OCI-LY7 (cell line): ENCODE measurements at regions not wholly inside any gene's neighbourhood (a gene's known extent, or its start where the extent isn't known, plus 50 kb on each side); places are given as distances from the start of the nearest gene placed in this dataset.

ENCODE experiments used
- BruUV-seq: library from RNA; stranded (reverse); fragments of 400-500 nt; replicated peaks from 2 replicates; lab custom pipeline; 2021; lab: Mats Ljungman, UMichigan
- CTCF ChIA-PET: fragments of 300-600 bp; sonication (Branson Sonifier 250); formaldehyde crosslinking; loops from one replicate; lab custom pipeline; 2022; ENCODE audit warnings: antibody characterized with exemption; ENCODE audit not compliant: unreplicated experiment; lab: Charles Lee
- POLR2A ChIA-PET: fragments of 300-600 bp; sonication (Branson Sonifier 250); formaldehyde crosslinking; loops from one replicate; lab custom pipeline; 2022; ENCODE audit warnings: antibody characterized with exemption; lab: Charles Lee
- DNase-seq: peaks from one replicate; pipeline ENCODE4 v3.0.0-alpha.2; 2015; ENCODE audit warnings: low spot score
- H2AFZ ChIP-seq: fragments of 200-600 bp; sonication (generic), shearing (Covaris generic); 2 replicates; pipeline ENCODE4 v1.6.1; 2014; ENCODE audit warnings: mild to moderate bottlenecking, antibody characterized with exemption, low read length, moderate library complexity
- H3K27ac ChIP-seq: fragments of 200-600 bp; sonication (generic); 2 replicates; pipeline ENCODE4 v1.5.1; 2014; ENCODE audit warnings: mixed run types, low read depth, mild to moderate bottlenecking, moderate library complexity, low read length, inconsistent platforms; ENCODE audit not compliant: poor library complexity, severe bottlenecking
- H3K36me3 ChIP-seq: fragments of 200-600 bp; sonication (generic); 2 replicates; pipeline ENCODE4 v1.6.1; 2014; ENCODE audit warnings: mild to moderate bottlenecking, antibody characterized with exemption, low read length, moderate library complexity, mixed read lengths; ENCODE audit not compliant: insufficient read depth
- H3K4me1 ChIP-seq: fragments of 200-600 bp; sonication (generic); 2 replicates; pipeline ENCODE4 v1.5.1; 2014; ENCODE audit warnings: mild to moderate bottlenecking, low read length; ENCODE audit not compliant: insufficient read depth, poor library complexity, severe bottlenecking
- H3K4me2 ChIP-seq: fragments of 200-600 bp; sonication (generic); 2 replicates; pipeline ENCODE4 v1.6.1; 2014; ENCODE audit warnings: mild to moderate bottlenecking, low read length
- H3K4me3 ChIP-seq: fragments of 200-600 bp; sonication (generic); 2 replicates; pipeline ENCODE4 v1.5.1; 2014; ENCODE audit warnings: mild to moderate bottlenecking, low read depth, low read length; ENCODE audit not compliant: poor library complexity, severe bottlenecking
- H3K79me2 ChIP-seq: fragments of 200-600 bp; sonication (generic); 2 replicates; pipeline ENCODE4 v1.6.1; 2016; ENCODE audit warnings: low read depth, mild to moderate bottlenecking, low read length, moderate library complexity, mixed read lengths; ENCODE audit not compliant: insufficient read depth
- H3K9me2 ChIP-seq: fragments of 200-600 bp; sonication (generic); 2 replicates; pipeline ENCODE4 v1.6.1; 2016; ENCODE audit warnings: mild to moderate bottlenecking, low read length, mixed read lengths; ENCODE audit not compliant: insufficient read depth
- H3K9me3 ChIP-seq: fragments of 200-600 bp; sonication (generic); 2 replicates; pipeline ENCODE4 v1.6.1; 2014; ENCODE audit warnings: mild to moderate bottlenecking, mixed run types, low read length, mixed read lengths
- H4K20me1 ChIP-seq: fragments of 200-600 bp; sonication (generic); 2 replicates; pipeline ENCODE4 v1.6.1; 2014; ENCODE audit warnings: mild to moderate bottlenecking, antibody characterized with exemption, low read length, moderate library complexity, mixed read lengths; ENCODE audit not compliant: insufficient read depth
- EZH2phosphoT487 ChIP-seq: fragments of 200-600 bp; sonication (generic); IDR thresholded peaks from 2 replicates; pipeline ENCODE4 v1.6.1; 2018; ENCODE audit warnings: low read depth, borderline replicate concordance, mild to moderate bottlenecking, mixed run types, antibody characterized with exemption, low read length, moderate library complexity, mixed read lengths
- intact Hi-C: fragments of 100-400 bp; cut with micrococcal nuclease; formaldehyde crosslinking; loops from one replicate; pipeline ENCODE4 v1.10.0; 2022; ENCODE audit not compliant: unreplicated experiment
- TF ChIP-seq, protein P1 (sequence below): fragments of 200-600 bp; sonication (generic); conservative IDR thresholded peaks from 2 replicates; pipeline ENCODE4 v1.5.1; 2014; ENCODE audit warnings: mild to moderate bottlenecking, antibody characterized with exemption, low read length, moderate library complexity, mixed read lengths

- no peak overlapping the region for H3K4me2 ChIP-seq
- TF ChIP-seq, protein P1, sequence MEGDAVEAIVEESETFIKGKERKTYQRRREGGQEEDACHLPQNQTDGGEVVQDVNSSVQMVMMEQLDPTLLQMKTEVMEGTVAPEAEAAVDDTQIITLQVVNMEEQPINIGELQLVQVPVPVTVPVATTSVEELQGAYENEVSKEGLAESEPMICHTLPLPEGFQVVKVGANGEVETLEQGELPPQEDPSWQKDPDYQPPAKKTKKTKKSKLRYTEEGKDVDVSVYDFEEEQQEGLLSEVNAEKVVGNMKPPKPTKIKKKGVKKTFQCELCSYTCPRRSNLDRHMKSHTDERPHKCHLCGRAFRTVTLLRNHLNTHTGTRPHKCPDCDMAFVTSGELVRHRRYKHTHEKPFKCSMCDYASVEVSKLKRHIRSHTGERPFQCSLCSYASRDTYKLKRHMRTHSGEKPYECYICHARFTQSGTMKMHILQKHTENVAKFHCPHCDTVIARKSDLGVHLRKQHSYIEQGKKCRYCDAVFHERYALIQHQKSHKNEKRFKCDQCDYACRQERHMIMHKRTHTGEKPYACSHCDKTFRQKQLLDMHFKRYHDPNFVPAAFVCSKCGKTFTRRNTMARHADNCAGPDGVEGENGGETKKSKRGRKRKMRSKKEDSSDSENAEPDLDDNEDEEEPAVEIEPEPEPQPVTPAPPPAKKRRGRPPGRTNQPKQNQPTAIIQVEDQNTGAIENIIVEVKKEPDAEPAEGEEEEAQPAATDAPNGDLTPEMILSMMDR = no peak
- no peak for TF ChIP-seq EZH2phosphoT487
- H2AFZ ChIP-seq = no peak overlapping the region
- H3K4me1 ChIP-seq = no peaks in the 10 kb centered on the region
- ChIA-PET POLR2A (interaction anchor here (0.7 kb wide), 1 partner anchor 153 kb away, joined by 3 read pairs; no protein-coding TSS in a partner anchor), CTCF (no interaction called here)
- H3K9me2 ChIP-seq = no peaks in the 10 kb centered on the region
- H3K9me3 ChIP-seq = no peaks in the 10 kb centered on the region
- BruUV-seq = no TSS peak
- H3K27ac ChIP-seq = no peak overlapping the region
- H4K20me1 ChIP-seq = no peaks in the 10 kb centered on the region
- DNase-seq = no peak
- intact Hi-C loops = no loop called here
- H3K79me2 ChIP-seq = no peaks in the 10 kb centered on the region
- H3K36me3 ChIP-seq = no peaks in the 10 kb centered on the region
- H3K4me3 ChIP-seq = no peak overlapping the region
Measured at GRCh38 chr2:65762068-65762467, 329.7 kb upstream of the SPRED2 start.

DNA sequence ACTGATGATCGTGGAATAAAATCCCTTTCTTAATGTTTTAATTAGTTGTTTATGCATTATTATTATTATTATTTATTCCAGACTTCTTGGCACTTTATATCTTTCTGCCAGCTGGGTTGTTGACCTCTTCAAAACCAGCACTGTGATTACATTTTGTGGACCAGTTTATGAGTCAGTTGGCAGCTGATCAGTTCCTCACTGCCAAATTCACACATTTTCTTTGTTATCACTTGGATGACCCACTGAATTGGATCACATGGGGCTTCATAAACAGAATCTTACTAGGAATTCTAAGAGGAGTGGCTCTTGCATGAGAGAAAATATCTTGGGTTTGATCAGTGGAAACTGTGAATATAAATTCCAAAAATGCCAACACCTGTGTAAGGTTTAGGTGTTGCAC lies 321.8 kb upstream of the SPRED2 start:
- H3K4me3 ChIP-seq = no peak overlapping the region
- no peak for DNase-seq
- no peaks in the 10 kb centered on the region for H3K9me2 ChIP-seq
- no peaks in the 10 kb centered on the region for H4K20me1 ChIP-seq
- no peak overlapping the region for H3K4me2 ChIP-seq
- H2AFZ ChIP-seq = no peak overlapping the region
- POLR2A ChIA-PET = no interaction called here
- TF ChIP-seq, protein P1 = no peak
- no peak for TF ChIP-seq EZH2phosphoT487
- no peaks in the 10 kb centered on the region for H3K9me3 ChIP-seq
- H3K79me2 ChIP-seq = no peaks in the 10 kb centered on the region
- H3K36me3 ChIP-seq = no peaks in the 10 kb centered on the region
- intact Hi-C loops = no loop called here
- H3K4me1 ChIP-seq = no peaks in the 10 kb centered on the region
- BruUV-seq = no TSS peak
- CTCF ChIA-PET = no interaction called here
- no peak overlapping the region for H3K27ac ChIP-seq

DNA sequence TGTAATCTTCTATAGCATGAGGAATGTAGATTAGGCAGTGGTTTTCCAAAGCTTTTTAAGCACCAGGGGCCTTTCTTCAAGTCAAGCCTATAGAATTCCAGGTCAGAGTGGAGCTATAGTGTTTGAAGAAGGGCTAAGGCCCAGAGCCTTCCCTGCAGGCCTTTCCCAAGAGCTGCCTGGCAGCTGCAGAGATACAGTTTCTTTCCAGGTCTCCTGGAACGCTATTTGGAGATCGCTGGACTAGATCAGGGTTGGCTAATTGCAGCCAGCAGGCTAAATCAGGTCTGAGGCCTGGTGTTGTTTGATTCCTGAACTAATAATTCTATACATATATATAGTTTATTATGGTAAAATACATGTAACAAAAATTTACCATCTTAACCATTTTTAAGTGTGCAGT lies 319.0 kb upstream of the SPRED2 start:
- H3K9me3 ChIP-seq = no peaks in the 10 kb centered on the region
- CTCF ChIA-PET = no interaction called here
- no TSS peak for BruUV-seq
- H3K79me2 ChIP-seq = no peaks in the 10 kb centered on the region
- H3K4me1 ChIP-seq = no peaks in the 10 kb centered on the region
- H3K4me3 ChIP-seq = no peak overlapping the region
- H3K36me3 ChIP-seq = no peaks in the 10 kb centered on the region
- no peaks in the 10 kb centered on the region for H4K20me1 ChIP-seq
- intact Hi-C loops = no loop called here
- H3K9me2 ChIP-seq = no peaks in the 10 kb centered on the region
- POLR2A ChIA-PET = interaction anchor here (0.5 kb wide), 1 partner anchor 342 kb away, joined by 7 read pairs; no protein-coding TSS in a partner anchor
- no peak overlapping the region for H2AFZ ChIP-seq
- H3K27ac ChIP-seq = no peak overlapping the region
- DNase-seq = no peak
- no peak for TF ChIP-seq EZH2phosphoT487
- TF ChIP-seq, protein P1 = no peak
- no peak overlapping the region for H3K4me2 ChIP-seq
